Ecto neural progenitor cell (in vitro differentiated cells): ENCODE measurements at regions not wholly inside any gene's neighbourhood (a gene's known extent, or its start where the extent isn't known, plus 50 kb on each side); places are given as distances from the start of the nearest gene placed in this dataset.

ENCODE experiments used
- DNase-seq: peaks from one replicate; pipeline ENCODE4 v3.0.0-alpha.2; 2018; ENCODE audit warnings: low spot score

DNA sequence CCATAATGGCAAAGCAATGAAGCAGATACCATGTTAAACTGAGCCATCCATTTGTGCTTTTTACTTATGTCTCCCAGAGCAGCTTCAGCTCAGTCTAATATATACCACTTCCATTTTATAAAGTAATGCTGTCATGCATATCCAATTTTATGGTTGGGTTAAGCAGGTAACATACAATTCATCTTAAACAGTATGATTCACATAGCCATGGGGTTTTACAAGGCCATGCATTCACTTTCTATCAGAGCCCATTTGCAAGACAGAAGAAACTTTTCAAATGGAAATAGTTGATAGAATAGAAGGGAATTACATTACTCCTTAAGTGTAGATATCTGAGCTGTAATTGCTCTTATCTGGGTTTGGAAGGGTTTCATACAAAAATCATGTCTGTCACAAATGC is 580.5 kb upstream of the CXADR start:
- DNase-seq = no peak

GRCh38 chr21:16942703-16943102 is 570.1 kb upstream of the CXADR start:
- DNase-seq = no peak

GRCh38 chr21:16943231-16943630 is 569.6 kb upstream of the CXADR start:
- DNase-seq = no peak

GRCh38 chr21:16945580-16945979 is 567.3 kb upstream of the CXADR start:
- no peak for DNase-seq

- DNase-seq = no peak
Measured at GRCh38 chr21:16956824-16957223, 556.0 kb upstream of the CXADR start.

DNA sequence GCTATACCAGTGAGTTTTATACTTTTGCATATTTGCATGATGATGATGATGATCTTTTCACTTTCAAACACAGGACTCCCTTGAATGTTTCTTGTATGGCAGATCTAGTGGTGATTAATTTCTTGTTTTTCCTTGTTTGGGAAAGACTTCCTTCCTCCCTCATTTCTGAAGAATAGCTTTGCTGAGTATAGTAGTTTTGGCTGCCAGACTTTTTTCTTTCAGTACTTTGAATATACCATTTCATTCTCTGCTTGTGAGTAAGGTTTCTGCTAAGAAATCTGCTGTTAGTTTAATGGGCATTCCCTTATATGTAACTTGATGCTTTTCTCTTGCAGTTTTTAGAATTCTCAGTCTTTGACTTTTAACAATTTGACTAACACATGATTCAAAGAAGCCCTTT is 547.4 kb upstream of the CXADR start:
- DNase-seq = no peak

- no peak for DNase-seq
Measured at GRCh38 chr21:16968436-16968835, 544.4 kb upstream of the CXADR start.

DNA sequence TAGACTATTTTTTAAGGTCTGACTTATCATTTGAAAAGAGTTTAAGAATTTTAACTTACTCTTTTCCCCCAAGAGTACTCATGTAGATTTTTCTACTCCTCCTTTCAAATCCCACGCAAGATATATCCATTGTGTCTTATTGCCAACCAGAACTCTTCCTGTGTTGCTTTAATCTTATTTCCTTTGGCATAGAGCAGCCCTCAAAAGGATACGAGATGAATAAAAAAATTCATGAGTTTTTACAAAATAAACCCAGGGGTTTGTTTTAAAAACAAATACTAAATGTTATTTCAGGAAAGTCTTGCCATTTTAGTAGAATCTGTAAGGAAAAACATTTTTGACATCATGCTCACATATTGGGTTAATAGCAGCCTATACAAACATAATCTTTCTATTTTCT is 543.2 kb upstream of the CXADR start:
- DNase-seq = no peak

DNA sequence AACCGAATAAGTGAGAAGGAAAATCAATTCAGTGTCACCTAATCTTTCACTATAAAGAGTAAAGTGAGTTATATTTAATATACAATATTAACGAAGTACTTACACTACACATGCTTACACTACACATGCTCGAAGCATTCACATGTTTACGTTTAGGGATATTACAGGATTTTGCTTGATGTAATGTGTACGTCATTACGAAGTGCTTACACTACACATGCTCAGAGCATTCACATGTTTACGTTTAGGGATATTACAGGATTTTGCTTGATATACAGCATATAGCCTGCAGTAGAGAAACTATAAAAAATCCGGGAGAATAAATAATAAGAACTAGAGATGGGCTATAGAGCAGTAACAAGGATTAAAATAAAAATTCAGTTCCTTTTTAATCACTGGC is 538.8 kb upstream of the CXADR start:
- DNase-seq = no peak

DNA sequence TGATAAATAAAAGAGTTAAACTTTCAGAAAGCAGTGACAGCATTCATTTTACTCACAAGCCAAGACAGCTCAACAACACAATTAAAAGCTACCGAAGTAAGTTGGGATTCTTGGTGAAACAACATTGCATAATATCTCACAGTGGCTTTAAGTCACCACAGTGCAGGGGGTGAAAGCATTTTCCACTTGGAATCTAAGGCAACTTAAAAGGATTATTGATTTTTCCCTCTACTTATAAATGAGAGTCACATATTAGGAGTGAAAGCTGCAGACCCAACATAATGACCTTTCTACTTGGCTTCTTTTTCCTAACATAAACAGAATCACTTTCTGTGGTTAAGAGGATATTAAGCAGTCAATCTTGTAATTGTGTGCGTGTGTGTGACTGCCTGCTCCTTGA is 536.6 kb upstream of the CXADR start:
- DNase-seq = no peak

DNA sequence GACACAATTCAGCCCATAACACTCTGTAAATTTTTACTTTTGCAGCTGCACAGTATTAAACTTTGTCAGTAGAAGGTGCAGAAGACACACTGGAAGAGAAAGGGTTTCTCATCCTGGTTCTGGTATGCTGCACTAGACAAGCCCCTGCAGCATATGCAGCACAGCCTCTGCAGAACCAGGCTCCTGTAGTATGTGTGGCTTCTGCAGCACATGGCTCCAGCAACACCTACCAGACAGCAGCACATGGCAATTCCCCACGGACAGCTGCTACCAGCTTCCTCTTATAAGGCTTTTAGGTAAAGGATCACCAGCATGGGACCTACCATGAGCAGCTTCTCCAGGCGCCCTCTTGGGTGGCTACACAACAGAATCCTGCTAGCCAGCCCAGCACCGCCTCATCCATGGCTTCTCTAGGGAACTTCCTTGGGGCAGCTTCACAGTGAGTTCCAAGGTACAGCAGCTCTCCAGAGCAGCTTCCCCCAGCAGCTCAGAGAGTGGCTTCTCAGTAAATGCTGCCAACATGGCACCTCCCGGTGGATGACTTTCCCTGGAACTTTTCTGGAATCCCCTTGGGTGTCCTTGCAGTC is 534.4 kb upstream of the CXADR start:
- DNase-seq = no peak

- no peak for DNase-seq
Measured at GRCh38 chr21:16979574-16979973, 533.3 kb upstream of the CXADR start.

- no peak for DNase-seq
Measured at GRCh38 chr21:16983420-16983819, 529.4 kb upstream of the CXADR start.

GRCh38 chr21:16992448-16992847 is 520.4 kb upstream of the CXADR start:
- no peak for DNase-seq

DNA sequence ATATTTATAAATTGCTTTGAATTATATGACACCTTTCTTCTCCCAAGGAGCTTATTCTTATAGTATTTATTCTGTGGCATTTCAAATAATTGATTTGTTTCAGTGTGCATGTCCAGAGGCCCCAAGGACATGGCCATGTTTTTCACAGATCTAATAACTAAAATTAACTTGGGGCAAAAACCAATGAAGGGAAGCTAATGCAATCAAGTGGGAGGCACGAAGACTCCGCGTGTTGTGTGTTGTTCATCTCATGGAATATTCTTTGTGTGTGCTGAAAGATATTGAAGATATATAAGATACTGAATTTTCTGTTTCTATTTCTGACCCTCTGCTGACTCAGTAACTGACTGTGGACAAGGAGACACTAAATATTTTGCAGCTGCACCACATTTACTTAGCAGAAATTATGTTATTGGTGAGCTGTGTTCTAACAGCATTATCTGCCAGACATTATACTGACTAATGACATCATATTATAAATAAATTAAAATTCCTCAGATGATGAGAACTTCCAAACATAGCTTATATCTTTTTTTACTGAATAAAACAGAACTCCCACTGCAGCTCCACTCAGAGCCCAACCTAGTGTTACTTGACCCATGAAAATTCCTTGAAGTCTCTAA is 519.3 kb upstream of the CXADR start:
- no peak for DNase-seq

DNA sequence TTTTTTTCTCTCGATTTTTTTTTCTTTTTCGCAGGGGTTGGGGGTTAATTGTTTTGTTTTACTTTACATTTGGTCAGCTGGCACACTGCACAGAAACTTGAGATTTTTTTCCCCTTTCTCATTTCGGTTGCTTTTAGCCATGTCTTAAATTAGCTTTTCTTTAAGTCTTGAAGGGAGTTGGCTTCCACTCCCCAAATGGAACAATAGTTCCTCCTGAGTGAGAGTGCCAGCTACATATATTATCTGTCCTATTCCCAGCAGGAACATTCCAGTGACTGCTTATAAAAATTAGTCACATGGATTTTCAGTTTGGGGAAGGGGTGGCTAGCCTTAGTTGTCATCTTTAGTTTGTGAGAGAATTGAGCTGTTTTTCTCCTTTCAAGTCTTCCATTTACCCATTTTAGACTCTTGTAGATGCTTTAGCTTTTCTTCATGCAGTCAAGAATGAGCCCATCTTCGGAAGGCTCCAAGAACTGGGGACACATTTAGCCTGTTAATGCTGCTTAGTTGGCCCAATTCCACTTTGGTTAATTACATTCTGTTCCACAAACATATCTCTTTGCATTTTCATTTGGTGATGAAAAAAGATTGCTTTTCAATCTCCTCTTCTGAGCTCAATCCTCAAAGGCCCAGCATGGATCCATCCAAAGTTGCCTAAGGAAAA is 510.1 kb upstream of the CXADR start:
- DNase-seq = no peak

DNA sequence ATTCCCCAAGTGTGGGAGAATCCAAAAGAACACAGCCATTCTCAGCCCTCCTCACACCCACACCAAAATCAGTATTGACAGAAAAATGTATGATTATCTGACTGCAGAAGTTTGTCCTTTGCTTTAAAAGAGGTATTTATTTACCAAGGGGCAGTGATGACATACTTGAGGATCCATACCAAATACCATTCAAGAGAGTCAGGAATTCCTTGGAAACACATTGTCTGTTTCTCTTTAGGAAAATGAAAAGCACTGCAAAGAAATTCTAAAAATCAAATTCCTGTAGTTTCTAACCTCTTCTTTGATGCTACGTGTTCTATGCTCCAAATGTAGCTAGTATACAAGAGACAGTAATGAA is 509.6 kb upstream of the CXADR start:
- no peak for DNase-seq

DNA sequence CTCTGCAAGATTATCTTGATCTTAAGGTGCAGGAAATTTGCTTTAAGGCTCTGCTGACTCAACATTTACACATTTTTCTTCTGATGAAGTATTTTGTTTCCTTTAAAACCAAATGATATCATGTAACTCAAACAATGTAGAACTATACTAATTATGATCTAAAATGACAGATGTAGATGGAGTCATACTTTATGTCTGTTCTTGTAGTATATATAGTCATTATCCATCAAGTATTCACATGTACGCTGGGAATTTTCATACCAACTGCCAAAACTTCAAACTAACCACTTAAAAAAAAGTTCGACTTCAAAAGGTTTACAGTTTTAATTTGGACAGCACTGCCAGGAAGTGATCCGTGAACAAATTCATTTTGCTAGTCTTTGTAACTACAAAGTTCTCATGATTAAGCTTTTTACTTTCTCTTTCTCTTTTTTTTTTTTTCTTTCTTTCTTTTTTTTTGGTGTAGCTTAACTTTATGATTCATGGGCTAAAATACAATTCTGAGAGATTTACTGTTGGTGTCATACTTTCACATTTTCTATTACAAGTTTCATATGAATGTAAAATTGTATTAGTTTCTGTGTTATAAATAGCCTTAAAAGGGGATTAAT is 509.0 kb upstream of the CXADR start:
- DNase-seq = no peak

GRCh38 chr21:17032141-17032655 is 480.6 kb upstream of the CXADR start:
- DNase-seq = no peak

DNA sequence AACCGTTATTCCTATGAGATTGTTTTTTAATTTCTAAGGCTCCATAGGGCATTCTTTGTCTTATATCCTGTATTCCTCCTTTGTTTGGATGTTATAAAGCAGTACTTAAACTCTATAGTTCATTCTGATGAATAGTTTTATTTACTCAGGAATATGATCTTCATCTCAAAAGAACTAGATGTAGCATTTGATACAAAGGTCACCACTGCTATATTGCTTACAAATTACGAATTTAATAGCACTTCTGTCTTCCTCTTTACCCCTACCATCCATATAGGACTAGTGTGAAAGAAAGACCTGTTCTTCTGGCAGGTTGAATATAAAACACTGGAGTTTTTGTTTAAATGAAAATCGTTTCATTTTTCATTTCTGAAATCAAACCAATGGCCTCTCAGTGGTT is 468.1 kb upstream of the CXADR start:
- DNase-seq = no peak

DNA sequence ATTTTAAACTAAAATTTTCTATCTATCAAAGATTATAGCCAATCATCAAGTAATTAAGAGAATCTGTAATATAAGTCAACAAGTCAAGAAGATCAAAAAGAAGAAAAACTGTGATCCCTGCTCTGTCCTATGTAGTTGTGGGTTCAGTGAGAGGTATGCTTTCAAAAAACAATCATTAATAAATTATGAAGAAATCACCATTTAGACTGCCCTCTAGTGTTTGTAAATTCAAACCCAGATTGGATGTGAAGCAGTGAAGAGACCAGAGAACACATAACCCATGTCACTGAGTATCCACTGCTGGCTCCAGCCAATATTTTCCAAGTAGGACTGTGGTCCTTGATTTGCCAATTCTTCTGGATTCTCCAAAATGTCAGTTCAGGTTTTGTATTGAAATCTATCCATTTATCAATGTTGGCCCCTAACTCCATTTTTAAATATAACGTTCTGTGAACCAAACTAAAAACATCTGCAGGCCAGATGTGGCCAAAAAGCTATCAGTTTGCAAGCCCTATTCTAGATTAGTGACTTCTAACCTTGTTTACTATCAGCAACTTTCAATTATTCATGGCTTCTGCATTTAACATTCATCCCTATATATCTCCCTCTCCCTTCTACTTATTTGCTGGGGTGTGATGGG is 467.5 kb upstream of the CXADR start:
- DNase-seq = no peak

DNA sequence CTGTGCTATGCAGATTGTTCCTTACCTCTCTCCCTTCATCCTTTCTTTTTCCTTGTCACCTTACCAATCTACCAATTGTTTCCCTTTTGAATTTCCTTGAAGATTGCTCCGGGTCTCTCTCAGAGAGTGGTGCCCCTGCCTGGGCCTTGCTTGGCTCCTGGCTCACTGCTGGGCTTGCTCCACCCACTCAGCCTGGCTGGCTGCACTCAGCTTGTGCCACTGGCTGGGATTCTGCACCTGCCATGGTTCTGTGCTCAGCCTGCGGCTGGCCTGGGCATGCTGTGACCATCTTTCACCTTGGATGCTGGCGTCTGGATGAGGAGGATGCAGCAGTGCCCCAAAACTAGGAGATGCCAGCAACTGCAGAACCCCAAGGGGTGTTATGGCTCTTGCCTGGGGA is 463.9 kb upstream of the CXADR start:
- DNase-seq = no peak

- no peak for DNase-seq
Measured at GRCh38 chr21:17050156-17050555, 462.7 kb upstream of the CXADR start.
